ENCODE measurements at regions not wholly inside any gene's neighbourhood (a gene's known extent, or its start where the extent isn't known, plus 50 kb on each side); places are given as distances from the start of the nearest gene placed in this dataset.

DNA sequence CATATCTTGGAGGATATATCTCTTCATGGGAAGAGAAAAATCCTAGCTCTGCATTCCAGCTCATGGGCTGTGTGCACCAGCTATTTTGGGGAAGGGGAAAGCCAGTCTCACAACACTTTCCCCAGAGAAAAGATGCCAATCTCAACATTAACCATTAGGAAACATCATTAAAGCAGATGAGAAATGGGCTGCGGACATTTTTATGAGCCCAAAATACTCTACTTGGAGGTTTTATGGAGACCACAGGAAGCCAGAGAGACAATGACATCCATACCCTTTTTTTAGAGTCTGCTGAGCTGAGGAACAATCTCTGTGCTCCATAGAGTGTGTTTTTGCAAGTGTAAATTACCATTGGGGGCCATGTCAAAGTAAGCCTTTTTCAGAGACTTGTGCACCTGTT lies 213.7 kb downstream of the TRIB2 start:
- H3K9me3 ChIP-seq (replicated peaks; ENCODE audit: control insufficient read depth, insufficient read depth, low read length): no peaks in the 10 kb centered on the region
- intact Hi-C loops (cut with micrococcal nuclease) (loop anchor here (2.0 to 5.0 kb wide), 2 partner anchors 74 to 318 kb away; no protein-coding TSS in a partner anchor), dilution Hi-C loops (cut with MboI; ENCODE audit: extremely low pct_ligation_motif_present, low sequenced_read_pairs) (no loop called here)
- H4K20me1 ChIP-seq (replicated peaks; ENCODE audit: control insufficient read depth, extremely low read depth, insufficient read depth, low read length): no peaks in the 10 kb centered on the region
- no peak overlapping the region for H3K4me3 ChIP-seq (replicated peaks in 1 of 3; ENCODE audit: insufficient read depth in 1 of 3, low read depth in 1 of 3, low read length in 3 of 3)
- H3K27me3 ChIP-seq (ENCODE audit: control insufficient read depth in 2 of 2, insufficient read depth in 2 of 2, low read length in 2 of 2): no peaks in the 10 kb centered on the region
- no peaks in the 10 kb centered on the region for H3K79me2 ChIP-seq (ENCODE audit: control insufficient read depth, insufficient read depth, low read length)
- no peak overlapping the region for H3K4me2 ChIP-seq (ENCODE audit: insufficient read depth, low read length)
- no peak overlapping the region for H3K9ac ChIP-seq (replicated peaks; ENCODE audit: extremely low read depth, insufficient read depth, low read length)
- ChIA-PET POLR2A (interaction anchor here (1.1 kb wide), 1 partner anchor 213 kb away, joined by 3 read pairs; no protein-coding TSS in a partner anchor), CTCF (interaction anchor here (0.7 to 6.0 kb wide), 55 partner anchors 13 to 1120 kb away, joined by 3 to 172 read pairs (median 5); partner anchors contain the start of gene TRIB2)
- FAIRE-seq (no peak), DNase-seq (ENCODE audit: low read depth, low spot score) (no peak)
- no peak overlapping the region for H3K27ac ChIP-seq (ENCODE audit: insufficient read depth, low read depth, low read length)
- peaks cover 9% of the 10 kb centered on the region for H3K4me1 ChIP-seq (ENCODE audit: control insufficient read depth, extremely low read depth, insufficient read depth, low read length)
- no peak overlapping the region for H2AFZ ChIP-seq (ENCODE audit: low read depth, low read length)
- H3K36me3 ChIP-seq (ENCODE audit: control insufficient read depth in 2 of 2, extremely low read depth in 1 of 2, insufficient read depth in 2 of 2, low read length in 2 of 2): no peaks in the 10 kb centered on the region
- no peaks in the 10 kb centered on the region for H3K9me1 ChIP-seq (replicated peaks; ENCODE audit: control insufficient read depth, extremely low read depth, insufficient read depth, low read length)
- TF ChIP-seq JUN (IDR thresholded peaks at IDR 0.05; ENCODE audit: borderline replicate concordance, insufficient read depth, insufficient read length, low read depth) (no peak), FOS (IDR thresholded peaks at IDR 0.05; ENCODE audit: borderline replicate concordance, insufficient read depth, low read length) (no peak), EZH2 (IDR thresholded peaks at IDR 0.05; ENCODE audit: borderline replicate concordance, low read depth, low read length, severe bottlenecking) (no peak), POLR2AphosphoS5 (IDR thresholded peaks at IDR 0.05; ENCODE audit: insufficient read depth, low read depth, low read length) (no peak), GATA2 (IDR thresholded peaks at IDR 0.05; ENCODE audit: insufficient read depth, insufficient read length, low read depth, low read length) (no peak), MYC (IDR thresholded peaks at IDR 0.05; ENCODE audit: low read depth, low read length) (no peak), POLR2A (IDR thresholded peaks at IDR 0.05; ENCODE audit: low read depth, low read length) (no peak)
- TF ChIP-seq, protein P1, sequence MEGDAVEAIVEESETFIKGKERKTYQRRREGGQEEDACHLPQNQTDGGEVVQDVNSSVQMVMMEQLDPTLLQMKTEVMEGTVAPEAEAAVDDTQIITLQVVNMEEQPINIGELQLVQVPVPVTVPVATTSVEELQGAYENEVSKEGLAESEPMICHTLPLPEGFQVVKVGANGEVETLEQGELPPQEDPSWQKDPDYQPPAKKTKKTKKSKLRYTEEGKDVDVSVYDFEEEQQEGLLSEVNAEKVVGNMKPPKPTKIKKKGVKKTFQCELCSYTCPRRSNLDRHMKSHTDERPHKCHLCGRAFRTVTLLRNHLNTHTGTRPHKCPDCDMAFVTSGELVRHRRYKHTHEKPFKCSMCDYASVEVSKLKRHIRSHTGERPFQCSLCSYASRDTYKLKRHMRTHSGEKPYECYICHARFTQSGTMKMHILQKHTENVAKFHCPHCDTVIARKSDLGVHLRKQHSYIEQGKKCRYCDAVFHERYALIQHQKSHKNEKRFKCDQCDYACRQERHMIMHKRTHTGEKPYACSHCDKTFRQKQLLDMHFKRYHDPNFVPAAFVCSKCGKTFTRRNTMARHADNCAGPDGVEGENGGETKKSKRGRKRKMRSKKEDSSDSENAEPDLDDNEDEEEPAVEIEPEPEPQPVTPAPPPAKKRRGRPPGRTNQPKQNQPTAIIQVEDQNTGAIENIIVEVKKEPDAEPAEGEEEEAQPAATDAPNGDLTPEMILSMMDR (IDR thresholded peaks at IDR 0.05; ENCODE audit: extremely low read depth in 1 of 2, insufficient read depth in 1 of 2, low read depth in 1 of 2, low read length in 2 of 2): no peak
- TF ChIP-seq, protein P2, sequence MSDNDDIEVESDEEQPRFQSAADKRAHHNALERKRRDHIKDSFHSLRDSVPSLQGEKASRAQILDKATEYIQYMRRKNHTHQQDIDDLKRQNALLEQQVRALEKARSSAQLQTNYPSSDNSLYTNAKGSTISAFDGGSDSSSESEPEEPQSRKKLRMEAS (IDR thresholded peaks at IDR 0.05; ENCODE audit: insufficient read depth, insufficient read length): no peak
- no TSS peak for BruUV-seq (replicated peaks)

All from endothelial cell of umbilical vein (primary cell).